Panc1 (cell line): ENCODE measurements at regions not wholly inside any gene's neighbourhood (a gene's known extent, or its start where the extent isn't known, plus 50 kb on each side); places are given as distances from the start of the nearest gene placed in this dataset.

Experiments used
- ATAC-seq: fragments of 200-7000 bp; cut with Tn5 transposase; 2 replicates; pipeline ENCODE4 v1.9.1; 2020; ENCODE audit warnings: mild to moderate bottlenecking, moderate library complexity
- BruUV-seq: library from RNA; stranded (reverse); fragments of 400-500 nt; replicated peaks from 2 replicates; lab custom pipeline; 2021; lab: Mats Ljungman, UMichigan
- CTCF ChIA-PET: fragments of 300-600 bp; sonication (Branson Sonifier 250); formaldehyde crosslinking; loops from one replicate; lab custom pipeline; 2022; ENCODE audit warnings: antibody characterized with exemption; lab: Charles Lee
- POLR2A ChIA-PET: fragments of 300-600 bp; sonication (Branson Sonifier 250); formaldehyde crosslinking; loops from one replicate; lab custom pipeline; 2022; ENCODE audit warnings: antibody characterized with exemption; lab: Charles Lee
- DNase-seq: peaks from one replicate; pipeline ENCODE4 v3.0.0-alpha.2; 2010; ENCODE audit warnings: low read depth, low spot score
- H3K27ac ChIP-seq: 2 replicates; pipeline ENCODE4 v1.5.1; 2011; ENCODE audit warnings: mild to moderate bottlenecking, low read length, inconsistent platforms
- H3K27me3 ChIP-seq: fragments of 200-500 bp; sonication (Bioruptor generic); 2 replicates; pipeline ENCODE4 v1.6.0; 2014; ENCODE audit warnings: low read length, inconsistent platforms; ENCODE audit not compliant: control insufficient read depth, insufficient read depth
- H3K36me3 ChIP-seq: fragments of 200-500 bp; sonication (Bioruptor generic); 2 replicates; pipeline ENCODE4 v1.5.1; 2014; ENCODE audit warnings: inconsistent platforms, mild to moderate bottlenecking, low read length, moderate library complexity; ENCODE audit not compliant: control insufficient read depth, insufficient read depth
- H3K4me1 ChIP-seq: 2 replicates; pipeline ENCODE4 v1.5.1; 2011; ENCODE audit warnings: inconsistent platforms, mild to moderate bottlenecking, low read length, moderate library complexity; ENCODE audit not compliant: control insufficient read depth, insufficient read depth
- H3K4me3 ChIP-seq, 2 experiments: 2 replicates each; pipeline ENCODE4 v1.5.1; 2011 to 2012; ENCODE audit warnings: low read depth in 2 of 2, low read length in 2 of 2, mild to moderate bottlenecking in 2 of 2, inconsistent platforms in 1 of 2, moderate library complexity in 1 of 2
- H3K9me3 ChIP-seq: fragments of 200-500 bp; sonication (Bioruptor generic); 2 replicates; pipeline ENCODE4 v1.5.1; 2014; ENCODE audit warnings: low read depth, mild to moderate bottlenecking, inconsistent platforms, low read length, moderate library complexity; ENCODE audit not compliant: control insufficient read depth, insufficient read depth
- POLR2AphosphoS5 ChIP-seq: IDR thresholded peaks from 2 replicates; pipeline ENCODE4 v1.6.1; 2012; ENCODE audit warnings: mild to moderate bottlenecking, low read depth, low read length, moderate library complexity
- SIN3A ChIP-seq: IDR thresholded peaks from 2 replicates; pipeline ENCODE4 v1.6.1; 2012; ENCODE audit warnings: low read depth, mild to moderate bottlenecking, low read length, moderate library complexity, borderline replicate concordance; ENCODE audit not compliant: insufficient read depth
- TCF7L2 ChIP-seq: IDR thresholded peaks from 2 replicates; pipeline ENCODE4 v1.6.1; 2011; ENCODE audit warnings: mild to moderate bottlenecking, low read depth, low read length, inconsistent platforms
- in situ Hi-C: cut with HindIII; loops from 2 replicates; pipeline ENCODE4 v1.10.0; 2016; ENCODE audit warnings: low sequenced_read_pairs, low pct_unique_long_range_greater_than_20kb
- intact Hi-C: fragments of 100-400 bp; cut with micrococcal nuclease; formaldehyde crosslinking; loops from one replicate; pipeline ENCODE4 v1.10.0; 2022; ENCODE audit not compliant: unreplicated experiment
- TF ChIP-seq, protein P1 (sequence below), 2 experiments: IDR thresholded peaks; 2 replicates each; pipeline ENCODE4 v1.6.1; 2011 to 2012; ENCODE audit warnings: low read depth in 2 of 2, control low read depth in 1 of 2, low read length in 1 of 2, mild to moderate bottlenecking in 1 of 2, moderate library complexity in 1 of 2; ENCODE audit not compliant: insufficient read depth in 1 of 2
- TF ChIP-seq, protein P2 (sequence below): fragments of 450-650 bp; IDR thresholded peaks from 2 replicates; pipeline ENCODE4 v1.5.1; 2017; ENCODE audit warnings: mild to moderate bottlenecking

- Histone ChIP-seq H3K27ac (no peak overlapping the region), H3K36me3 (no peaks in the 10 kb centered on the region), H3K27me3 (peaks cover 5% of the 10 kb centered on the region), H3K4me3 (no peak overlapping the region), H3K4me1 (no peaks in the 10 kb centered on the region), H3K9me3 (no peaks in the 10 kb centered on the region)
- ChIA-PET POLR2A (no interaction called here), CTCF (no interaction called here)
- BruUV-seq = no TSS peak
- TF ChIP-seq POLR2AphosphoS5 (no peak), TCF7L2 (no peak), SIN3A (no peak)
- TF ChIP-seq, protein P1, sequence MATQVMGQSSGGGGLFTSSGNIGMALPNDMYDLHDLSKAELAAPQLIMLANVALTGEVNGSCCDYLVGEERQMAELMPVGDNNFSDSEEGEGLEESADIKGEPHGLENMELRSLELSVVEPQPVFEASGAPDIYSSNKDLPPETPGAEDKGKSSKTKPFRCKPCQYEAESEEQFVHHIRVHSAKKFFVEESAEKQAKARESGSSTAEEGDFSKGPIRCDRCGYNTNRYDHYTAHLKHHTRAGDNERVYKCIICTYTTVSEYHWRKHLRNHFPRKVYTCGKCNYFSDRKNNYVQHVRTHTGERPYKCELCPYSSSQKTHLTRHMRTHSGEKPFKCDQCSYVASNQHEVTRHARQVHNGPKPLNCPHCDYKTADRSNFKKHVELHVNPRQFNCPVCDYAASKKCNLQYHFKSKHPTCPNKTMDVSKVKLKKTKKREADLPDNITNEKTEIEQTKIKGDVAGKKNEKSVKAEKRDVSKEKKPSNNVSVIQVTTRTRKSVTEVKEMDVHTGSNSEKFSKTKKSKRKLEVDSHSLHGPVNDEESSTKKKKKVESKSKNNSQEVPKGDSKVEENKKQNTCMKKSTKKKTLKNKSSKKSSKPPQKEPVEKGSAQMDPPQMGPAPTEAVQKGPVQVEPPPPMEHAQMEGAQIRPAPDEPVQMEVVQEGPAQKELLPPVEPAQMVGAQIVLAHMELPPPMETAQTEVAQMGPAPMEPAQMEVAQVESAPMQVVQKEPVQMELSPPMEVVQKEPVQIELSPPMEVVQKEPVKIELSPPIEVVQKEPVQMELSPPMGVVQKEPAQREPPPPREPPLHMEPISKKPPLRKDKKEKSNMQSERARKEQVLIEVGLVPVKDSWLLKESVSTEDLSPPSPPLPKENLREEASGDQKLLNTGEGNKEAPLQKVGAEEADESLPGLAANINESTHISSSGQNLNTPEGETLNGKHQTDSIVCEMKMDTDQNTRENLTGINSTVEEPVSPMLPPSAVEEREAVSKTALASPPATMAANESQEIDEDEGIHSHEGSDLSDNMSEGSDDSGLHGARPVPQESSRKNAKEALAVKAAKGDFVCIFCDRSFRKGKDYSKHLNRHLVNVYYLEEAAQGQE (IDR thresholded peaks at IDR 0.05; ENCODE audit: insufficient read depth in 1 of 2, low read depth in 2 of 2, low read length in 1 of 2) = no peak
- TF ChIP-seq, protein P2, sequence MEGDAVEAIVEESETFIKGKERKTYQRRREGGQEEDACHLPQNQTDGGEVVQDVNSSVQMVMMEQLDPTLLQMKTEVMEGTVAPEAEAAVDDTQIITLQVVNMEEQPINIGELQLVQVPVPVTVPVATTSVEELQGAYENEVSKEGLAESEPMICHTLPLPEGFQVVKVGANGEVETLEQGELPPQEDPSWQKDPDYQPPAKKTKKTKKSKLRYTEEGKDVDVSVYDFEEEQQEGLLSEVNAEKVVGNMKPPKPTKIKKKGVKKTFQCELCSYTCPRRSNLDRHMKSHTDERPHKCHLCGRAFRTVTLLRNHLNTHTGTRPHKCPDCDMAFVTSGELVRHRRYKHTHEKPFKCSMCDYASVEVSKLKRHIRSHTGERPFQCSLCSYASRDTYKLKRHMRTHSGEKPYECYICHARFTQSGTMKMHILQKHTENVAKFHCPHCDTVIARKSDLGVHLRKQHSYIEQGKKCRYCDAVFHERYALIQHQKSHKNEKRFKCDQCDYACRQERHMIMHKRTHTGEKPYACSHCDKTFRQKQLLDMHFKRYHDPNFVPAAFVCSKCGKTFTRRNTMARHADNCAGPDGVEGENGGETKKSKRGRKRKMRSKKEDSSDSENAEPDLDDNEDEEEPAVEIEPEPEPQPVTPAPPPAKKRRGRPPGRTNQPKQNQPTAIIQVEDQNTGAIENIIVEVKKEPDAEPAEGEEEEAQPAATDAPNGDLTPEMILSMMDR = no peak
- DNase-seq = no peak
- in situ Hi-C loops (no loop called here), intact Hi-C loops (no loop called here)
- no peak for ATAC-seq
These were observed 189.7 kb downstream of the TMEM132E start for GRCh38 chr17:34769049-34769448.

GRCh38 chr17:34765291-34765690, 185.9 kb downstream of the TMEM132E start:
- Histone ChIP-seq H3K4me3 (no peak overlapping the region), H3K4me1 (no peaks in the 10 kb centered on the region), H3K27ac (no peak overlapping the region), H3K9me3 (no peaks in the 10 kb centered on the region), H3K27me3 (no peaks in the 10 kb centered on the region; the same call in 1 of the 2 replicates), H3K36me3 (no peaks in the 10 kb centered on the region)
- in situ Hi-C loops (no loop called here), intact Hi-C loops (no loop called here)
- POLR2A ChIA-PET = no interaction called here
- ATAC-seq (no peak), DNase-seq (no peak)
- no TSS peak for BruUV-seq
- TF ChIP-seq TCF7L2 = no peak
- TF ChIP-seq POLR2AphosphoS5 = no peak
- TF ChIP-seq SIN3A = no peak
- TF ChIP-seq, protein P1 (IDR thresholded peaks at IDR 0.05; ENCODE audit: insufficient read depth in 1 of 2, low read depth in 2 of 2, low read length in 1 of 2) = no peak
- TF ChIP-seq, protein P2 = no peak
- CTCF ChIA-PET = no interaction called here
